ENCODE measurements at regions not wholly inside any gene's neighbourhood (a gene's known extent, or its start where the extent isn't known, plus 50 kb on each side); places are given as distances from the start of the nearest gene placed in this dataset.

DNA sequence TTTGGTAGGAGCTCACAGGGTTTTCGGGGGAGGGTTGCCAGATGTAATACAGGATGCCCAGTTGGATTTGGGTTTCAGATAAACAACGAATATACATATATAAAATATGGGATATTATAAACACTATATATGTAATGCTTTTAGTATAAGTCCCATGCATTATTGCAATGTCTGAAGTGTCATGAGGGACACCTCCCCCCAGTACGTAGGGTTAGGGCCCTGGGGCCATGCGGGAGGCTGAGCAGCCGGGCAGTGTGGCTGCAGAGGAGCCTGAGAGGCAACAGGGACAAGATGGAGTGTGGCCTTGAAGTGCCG lies 148.9 kb downstream of the SMAD6 start:
- Histone ChIP-seq H3K9me3 (ENCODE audit: insufficient read depth in 2 of 2, low read depth in 1 of 2, low read length in 1 of 2) (no peaks in the 10 kb centered on the region), H3K18ac (ENCODE audit: extremely low read depth, low read length) (no peak overlapping the region), H2BK5ac (ENCODE audit: low read depth, low read length) (no peak overlapping the region), H3K4me1 (replicated peaks in 1 of 4; ENCODE audit: control insufficient read depth in 3 of 4, insufficient read depth in 4 of 4, low read length in 3 of 4) (no peaks in the 10 kb centered on the region; a peak in 2 of 7 replicates), H3K36me3 (ENCODE audit: control insufficient read depth in 2 of 4, insufficient read depth in 4 of 4, low read length in 3 of 4) (no peaks in the 10 kb centered on the region), H3K4me2 (ENCODE audit: insufficient read depth in 1 of 2, low read depth in 2 of 2, low read length in 2 of 2) (no peak overlapping the region), H2BK120ac (replicated peaks; ENCODE audit: low read depth, low read length) (no peak overlapping the region), H2AFZ (ENCODE audit: low read length) (no peak overlapping the region), H3K23ac (ENCODE audit: insufficient read length) (no peak overlapping the region), H3K27me3 (replicated peaks in 1 of 4; ENCODE audit: control insufficient read depth in 3 of 4, extremely low read depth in 1 of 4, insufficient read depth in 3 of 4, low read length in 3 of 4) (peaks cover 0 to 11% (median 6%) of the 10 kb centered on the region in 4 experiments; a peak in 5 of 7 replicates), H3K23me2 (ENCODE audit: low read depth, low read length) (no peaks in the 10 kb centered on the region), H3K4ac (replicated peaks; ENCODE audit: insufficient read length, low read depth, low read length) (peak overlapping the region; percentile 49), H4K5ac (ENCODE audit: insufficient read length, low read depth, low read length) (no peak overlapping the region), H3K9ac (replicated peaks in 1 of 4; ENCODE audit: extremely low read depth in 1 of 4, low read depth in 3 of 4, low read length in 3 of 4) (no peak overlapping the region), H3K79me1 (ENCODE audit: low read depth, low read length) (no peaks in the 10 kb centered on the region), H3K27ac (ENCODE audit: low read depth, low read length) (no peak overlapping the region), H2BK20ac (ENCODE audit: low read length) (0 out of 2 replicates have a peak overlapping the region, but pooled peaks have one; percentile 61), H3K4me3 (ENCODE audit: extremely low read depth in 1 of 4, insufficient read depth in 2 of 4, low read depth in 3 of 4, low read length in 4 of 4) (no peak overlapping the region), H3K56ac (replicated peaks; ENCODE audit: insufficient read length, low read depth, low read length) (no peak overlapping the region), H2BK15ac (ENCODE audit: low read length) (no peak overlapping the region), H4K8ac (ENCODE audit: extremely low read depth, insufficient read depth, low read length) (no peak overlapping the region), H3K79me2 (ENCODE audit: control insufficient read depth in 1 of 2, insufficient read depth in 2 of 2, low read length in 2 of 2) (no peaks in the 10 kb centered on the region), H4K20me1 (replicated peaks in 1 of 2; ENCODE audit: control insufficient read depth in 1 of 2, insufficient read depth in 2 of 2, low read length in 2 of 2) (no peaks in the 10 kb centered on the region), H4K91ac (replicated peaks; ENCODE audit: insufficient read length, low read length) (no peak overlapping the region), H2BK12ac (ENCODE audit: low read depth, low read length) (no peak overlapping the region; the same call in 1 of the 2 replicates), H2AK5ac (ENCODE audit: low read depth, low read length) (no peak overlapping the region), H3K14ac (ENCODE audit: insufficient read length) (no peak overlapping the region)
- TF ChIP-seq, protein P1, sequence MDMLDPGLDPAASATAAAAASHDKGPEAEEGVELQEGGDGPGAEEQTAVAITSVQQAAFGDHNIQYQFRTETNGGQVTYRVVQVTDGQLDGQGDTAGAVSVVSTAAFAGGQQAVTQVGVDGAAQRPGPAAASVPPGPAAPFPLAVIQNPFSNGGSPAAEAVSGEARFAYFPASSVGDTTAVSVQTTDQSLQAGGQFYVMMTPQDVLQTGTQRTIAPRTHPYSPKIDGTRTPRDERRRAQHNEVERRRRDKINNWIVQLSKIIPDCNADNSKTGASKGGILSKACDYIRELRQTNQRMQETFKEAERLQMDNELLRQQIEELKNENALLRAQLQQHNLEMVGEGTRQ (IDR thresholded peaks at IDR 0.05; ENCODE audit: low read length) = 0 out of 2 replicates have a peak, but pooled peaks have one; percentile 5
- TF ChIP-seq TAF1 (IDR thresholded peaks at IDR 0.05; ENCODE audit: low read depth, low read length) = peak; percentile 47; the same call in 1 of the 2 replicates
- peak; percentile 88; the same call in 1 of the 2 replicates for TF ChIP-seq YY1 (IDR thresholded peaks at IDR 0.05; ENCODE audit: low read depth, low read length)
- TF ChIP-seq SAP30 (IDR thresholded peaks at IDR 0.05; ENCODE audit: insufficient read depth, insufficient replicate concordance, low read length) = no peak
- FAIRE-seq = no peak
- POLR2A ChIA-PET (ENCODE audit: partially characterized antibody) = interaction anchor here (0.9 to 1.0 kb wide), 2 partner anchors 12 to 33 kb away, joined by 3 read pairs; no protein-coding TSS in a partner anchor
- no peak for DNase-seq (ENCODE audit: low read depth in 1 of 2, low spot score in 2 of 2)
- 37% methylated on average over 6 of the region's 6 CpGs; no CpG with 5 or more reads in 1 of the 2 experiments for WGBS, 2 experiments (ENCODE audit: extremely low coverage in 1 of 2, insufficient coverage in 1 of 2, insufficient read length in 1 of 2, insufficient replicate concordance in 2 of 2, low coverage in 1 of 2, low lambda C conversion rate in 2 of 2, missing lambda C conversion rate in 1 of 2)
- CTCF ChIA-PET (ENCODE audit: partially characterized antibody) = interaction anchor here (0.6 to 12.5 kb wide), 50 partner anchors 7 to 679 kb away, joined by 3 to 202 read pairs (median 8); partner anchors contain the start of gene SMAD6
